GM10248 (cell line): ENCODE measurements at regions not wholly inside any gene's neighbourhood (a gene's known extent, or its start where the extent isn't known, plus 50 kb on each side); places are given as distances from the start of the nearest gene placed in this dataset.

Source experiments
- CTCF ChIA-PET: fragments of 300-600 bp; sonication (Branson Sonifier 250); formaldehyde crosslinking; extraction: SDS; loops from one replicate; lab custom pipeline; 2021; ENCODE audit warnings: antibody characterized with exemption; lab: Yijun Ruan, JAX
- POLR2A ChIA-PET: fragments of 350-650 bp; sonication (Branson Sonifier 250); formaldehyde crosslinking; extraction: SDS; loops from one replicate; lab custom pipeline; 2020; ENCODE audit warnings: antibody characterized with exemption; lab: Yijun Ruan, JAX
- DNase-seq: peaks from one replicate; pipeline ENCODE4 v3.0.0; 2012; ENCODE audit errors: extremely low spot score
- CTCF ChIP-seq: IDR thresholded peaks from 2 replicates; pipeline ENCODE4 v1.5.1; 2012; ENCODE audit warnings: mild to moderate bottlenecking, low read depth; ENCODE audit errors: extremely low read depth, missing control alignments, control extremely low read depth

DNA sequence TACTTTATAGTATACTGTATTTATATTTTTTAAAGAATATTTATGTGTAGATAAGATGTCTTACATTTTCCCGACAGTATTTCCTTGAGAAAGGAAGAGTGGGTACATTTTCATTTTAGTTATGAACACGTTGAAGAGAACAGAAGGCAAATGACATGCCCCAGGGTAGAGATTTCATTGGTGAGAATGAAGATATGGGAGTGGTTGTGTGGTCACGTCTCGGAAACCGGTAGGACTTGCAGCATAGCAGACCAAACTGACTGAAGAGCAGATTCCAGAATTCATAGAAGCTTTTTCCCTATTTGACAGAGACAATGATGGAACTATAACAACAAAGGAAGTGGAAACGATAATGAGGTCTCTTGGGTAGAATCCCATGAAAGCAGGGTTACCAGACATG, 71.7 kb downstream of the KCNJ2 start:
- no peak for TF ChIP-seq CTCF
- DNase-seq = no peak
- CTCF ChIA-PET = no interaction called here
- POLR2A ChIA-PET = no interaction called here

- no peak for TF ChIP-seq CTCF
- ChIA-PET POLR2A (no interaction called here), CTCF (no interaction called here)
- no peak for DNase-seq
These were observed 73.6 kb downstream of the KCNJ2 start for GRCh38 chr17:70242781-70243437.

DNA sequence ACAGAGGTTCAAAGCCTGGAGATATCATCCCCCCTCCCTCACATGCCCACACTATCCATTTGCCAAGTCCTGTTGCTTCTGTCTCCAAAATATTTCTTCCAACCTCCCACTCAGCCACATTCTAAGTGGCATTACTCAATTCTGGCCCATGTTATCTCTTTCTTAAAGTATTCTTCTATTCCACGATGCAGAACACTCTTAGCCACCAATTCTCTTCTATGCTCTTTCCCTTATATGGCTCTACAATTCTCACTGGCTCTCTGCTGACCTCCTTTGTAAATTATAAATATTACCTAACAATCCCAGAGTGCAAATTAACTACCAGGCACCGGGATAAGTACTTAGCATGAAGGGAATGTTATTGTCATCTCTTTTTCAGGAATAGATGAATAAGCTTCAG, 82.4 kb downstream of the KCNJ2 start:
- DNase-seq = no peak
- POLR2A ChIA-PET = no interaction called here
- CTCF ChIA-PET = interaction anchor here (1.1 to 1.3 kb wide), 3 partner anchors 22 to 29 kb away, joined by 3 read pairs; no protein-coding TSS in a partner anchor
- no peak for TF ChIP-seq CTCF

- CTCF ChIA-PET = interaction anchor here (1.0 kb wide), 1 partner anchor 16 kb away, joined by 3 read pairs; no protein-coding TSS in a partner anchor
These were observed 85.6 kb downstream of the KCNJ2 start for GRCh38 chr17:70254735-70255460.

DNA sequence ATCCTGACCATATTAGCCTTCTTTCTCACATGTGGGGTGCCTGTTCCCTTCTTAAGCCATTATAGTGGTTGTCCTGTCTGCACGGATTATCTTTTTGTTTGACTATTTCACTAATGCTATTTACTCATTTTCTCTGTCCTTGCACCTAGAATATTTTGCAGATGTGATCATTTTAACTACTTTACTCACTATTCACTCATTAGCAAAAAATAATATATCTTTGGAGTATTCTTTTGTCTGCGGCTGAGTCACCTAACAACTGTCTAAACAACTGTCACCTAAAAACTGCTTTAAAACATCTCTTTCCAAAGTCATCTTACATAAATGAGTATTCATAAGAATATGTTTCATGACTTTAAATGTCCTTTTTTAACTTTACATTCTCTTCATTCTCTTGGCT, 87.4 kb downstream of the KCNJ2 start:
- ChIA-PET POLR2A (no interaction called here), CTCF (no interaction called here)
- no peak for TF ChIP-seq CTCF
- DNase-seq = no peak

More at GRCh38 chr17:70254735-70255460, 85.6 kb downstream of the KCNJ2 start:
- TF ChIP-seq CTCF = no peak
- POLR2A ChIA-PET = no interaction called here
- no peak for DNase-seq

DNA sequence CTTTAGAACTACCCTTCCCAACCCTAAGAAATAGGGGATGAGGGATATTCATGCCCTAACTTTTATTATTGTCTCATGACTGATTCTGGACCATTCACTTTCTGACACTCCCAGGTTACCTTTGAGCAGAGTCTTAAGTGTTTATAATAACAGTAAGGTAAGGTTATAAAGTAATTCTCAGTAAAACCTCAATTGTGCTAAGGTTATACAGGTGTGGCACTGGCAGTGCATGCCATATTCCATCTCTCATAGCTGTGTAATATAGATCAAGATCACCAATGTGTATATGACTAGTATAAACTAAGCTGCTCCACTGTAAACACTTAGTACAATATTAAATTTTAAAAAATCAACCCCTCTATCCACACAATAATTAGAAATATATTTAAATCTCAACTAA, 89.1 kb downstream of the KCNJ2 start:
- no peak for TF ChIP-seq CTCF
- ChIA-PET CTCF (no interaction called here), POLR2A (no interaction called here)
- no peak for DNase-seq
